ENCODE measurements at regions not wholly inside any gene's neighbourhood (a gene's known extent, or its start where the extent isn't known, plus 50 kb on each side); places are given as distances from the start of the nearest gene placed in this dataset.

- no peak for TF ChIP-seq CTCF (conservative IDR thresholded peaks at IDR 0.05 in 1 of 2, IDR thresholded peaks at IDR 0.05 in 1 of 2; ENCODE audit: extremely low read depth in 1 of 2, insufficient read depth in 1 of 2, low read depth in 1 of 2, low read length in 2 of 2)
- TF ChIP-seq EZH2 (IDR thresholded peaks at IDR 0.05; ENCODE audit: borderline replicate concordance, low read length), result no peak
Observed at GRCh38 chr2:3040066-3040428, 337.6 kb downstream of the EIPR1 start.

Measured in mammary epithelial cell (primary cell).